Stimulated activated CD8-positive, alpha-beta memory T cell treated with anti-CD3 and anti-CD28 coated beads, Interleukin-7, amount 100 ng/mL, for 1 hour (primary cell): ENCODE measurements at regions not wholly inside any gene's neighbourhood (a gene's known extent, or its start where the extent isn't known, plus 50 kb on each side); places are given as distances from the start of the nearest gene placed in this dataset.
"Not testable (repeated sequence)": the region's sequence is repeated elsewhere in the genome, so short reads cannot be mapped to it uniquely, and the experiment has no call there.

ENCODE experiments used
- DNase-seq, 2 donors: peaks; one replicate each; pipeline ENCODE4 v3.0.0-alpha.2; 2020; ENCODE audit warnings: low read depth in 2 of 2

DNA sequence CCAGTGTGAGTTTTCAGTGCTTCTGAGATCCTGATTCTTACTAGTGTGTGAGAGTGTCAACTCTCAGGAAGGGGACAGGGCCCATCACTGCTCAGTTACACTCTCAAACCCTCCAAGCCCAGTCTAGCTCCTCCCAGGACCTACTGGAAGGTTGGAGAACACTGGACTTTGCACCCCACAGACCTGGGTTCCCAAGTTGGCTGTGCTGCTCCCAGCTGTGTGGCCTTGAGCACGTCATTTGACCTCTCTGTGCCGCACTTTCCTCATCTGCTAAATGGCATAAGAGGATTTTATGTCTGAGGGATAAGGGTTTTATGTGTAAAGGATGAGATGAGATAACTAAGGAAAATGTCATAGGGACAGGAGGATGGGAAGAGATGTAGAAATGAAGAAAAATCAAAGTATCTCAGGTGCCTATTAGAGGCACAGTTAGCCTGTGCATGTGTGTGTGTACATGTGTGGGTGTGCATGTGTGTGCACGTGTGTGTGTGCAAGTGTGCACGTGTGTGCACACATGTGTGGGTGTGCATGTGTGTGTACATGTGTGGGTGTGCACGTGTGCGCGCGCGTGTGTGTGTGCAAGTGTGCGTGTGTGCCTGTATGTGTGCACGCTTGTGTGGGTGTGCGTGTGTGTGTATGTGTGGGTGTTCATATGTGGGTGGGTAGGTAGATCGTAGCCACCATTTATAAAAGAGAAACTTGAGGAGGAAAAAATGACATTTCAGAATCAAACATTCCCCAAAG lies 108.0 kb upstream of the GRK3 start:
- not testable (repeated sequence) for DNase-seq

DNA sequence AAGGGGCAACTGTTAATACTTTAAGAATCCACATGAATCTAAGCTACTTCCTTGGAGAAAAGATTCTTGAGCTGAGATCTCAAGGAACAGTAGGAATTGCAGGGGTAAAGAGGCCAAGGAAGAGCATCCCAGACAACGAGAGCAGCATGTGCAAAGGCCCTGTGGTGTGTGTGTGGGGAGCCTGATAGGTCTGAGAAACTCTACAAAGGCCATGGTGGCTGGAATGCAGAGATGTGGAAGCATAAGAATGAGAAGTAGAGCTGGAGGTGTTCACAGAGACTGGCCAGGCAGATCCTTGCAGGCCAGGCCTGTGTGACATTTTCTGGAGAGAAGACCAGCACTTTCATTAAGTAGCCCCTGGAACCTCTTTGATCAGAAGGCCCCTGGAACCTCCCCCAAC lies 105.8 kb upstream of the GRK3 start:
- not testable (repeated sequence) for DNase-seq

DNA sequence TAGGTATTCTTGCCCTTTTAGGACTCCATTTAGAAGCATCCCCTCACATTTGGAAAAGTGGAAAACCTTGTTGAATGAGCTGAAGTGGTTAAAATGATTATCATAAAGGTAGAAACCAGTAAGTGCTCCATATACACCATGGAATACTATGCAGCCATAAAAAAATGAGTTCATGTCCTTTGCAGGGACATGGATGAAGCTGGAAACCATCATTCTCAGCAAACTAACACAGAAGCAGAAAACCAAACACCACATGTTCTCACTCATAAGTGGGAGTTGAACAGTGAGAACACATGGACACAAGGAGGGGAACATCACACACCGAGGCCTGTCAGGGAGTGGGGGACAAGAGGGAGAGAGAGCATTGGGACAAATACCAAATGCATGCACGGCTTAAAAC lies 103.8 kb upstream of the GRK3 start:
- DNase-seq: not testable (repeated sequence)

DNA sequence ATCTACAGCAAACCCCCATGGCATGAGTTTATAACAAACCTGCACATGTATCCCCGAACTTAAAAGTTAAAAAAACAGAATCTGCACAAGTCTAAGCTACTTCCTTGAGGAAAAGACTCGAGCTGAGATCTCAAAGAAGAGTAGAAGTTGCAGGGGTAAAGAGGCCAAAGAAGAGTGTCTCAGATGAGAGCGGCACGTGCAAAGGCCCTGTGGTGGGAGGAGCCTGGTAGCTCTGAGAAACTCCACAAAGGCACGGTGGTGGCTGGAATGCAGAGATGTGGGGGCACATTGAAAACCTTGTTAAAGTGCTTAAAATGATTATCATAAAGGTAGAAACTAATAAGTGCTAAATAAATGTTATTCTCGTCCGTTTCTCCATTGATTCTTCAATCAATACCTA lies 103.2 kb upstream of the GRK3 start:
- DNase-seq: no peak

DNA sequence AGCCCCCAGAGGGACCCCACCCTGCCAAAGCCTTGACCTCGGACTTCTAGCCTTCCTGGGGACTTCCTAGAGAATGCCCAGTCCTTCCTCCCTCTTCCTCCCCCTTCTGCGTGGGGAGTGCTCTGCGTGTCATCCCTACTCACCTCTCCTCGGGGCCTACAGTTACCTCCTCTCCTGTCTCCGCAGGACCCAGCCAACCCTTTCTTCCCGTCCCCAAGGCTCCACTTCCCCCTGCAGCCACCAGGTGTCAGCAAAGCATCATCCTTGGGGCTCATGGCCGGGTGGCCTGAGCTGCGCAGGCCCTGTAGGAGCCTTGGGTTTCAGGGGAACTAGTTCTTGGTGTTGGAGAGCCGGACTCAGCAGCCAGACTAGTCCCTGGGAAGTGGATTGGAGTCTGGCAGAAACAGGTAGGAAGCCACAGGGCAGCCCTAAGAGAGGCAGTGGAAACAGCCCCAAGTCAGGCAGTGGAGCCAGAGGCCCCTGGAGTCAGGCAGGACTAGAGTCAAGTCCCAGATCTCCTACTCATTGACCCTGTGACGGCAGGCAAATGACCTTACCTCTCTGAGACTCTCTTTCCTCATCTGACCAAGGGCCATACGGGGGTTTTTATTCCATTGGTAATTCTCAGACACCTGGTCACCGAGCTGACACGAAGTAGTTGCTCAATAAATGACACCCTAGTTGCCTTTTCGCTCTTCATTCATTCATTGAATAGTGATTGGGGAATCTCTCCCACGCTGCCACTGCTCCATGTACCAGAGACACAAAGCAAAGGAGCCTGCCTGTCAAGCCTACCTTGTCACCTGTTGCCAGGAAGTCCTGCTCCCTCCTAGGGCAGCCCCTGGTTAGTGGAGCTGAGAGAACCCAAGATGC lies 101.8 kb upstream of the GRK3 start:
- peak; percentile 48 to 54 for DNase-seq

DNA sequence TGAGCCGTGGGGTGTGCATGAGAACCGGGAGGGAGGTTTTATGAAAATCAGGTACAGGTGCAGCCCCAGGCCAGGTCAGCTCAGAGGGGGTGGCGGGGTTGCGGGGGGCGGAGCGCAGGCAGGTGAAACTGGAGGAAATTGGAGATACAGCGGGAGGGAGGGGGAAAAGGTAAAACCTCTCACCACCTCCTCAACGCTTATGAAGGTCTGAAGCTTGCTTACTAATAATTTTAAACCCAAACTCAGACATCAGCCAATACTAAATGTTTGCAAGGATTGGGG lies 101.2 kb upstream of the GRK3 start:
- DNase-seq: not testable (repeated sequence)

DNA sequence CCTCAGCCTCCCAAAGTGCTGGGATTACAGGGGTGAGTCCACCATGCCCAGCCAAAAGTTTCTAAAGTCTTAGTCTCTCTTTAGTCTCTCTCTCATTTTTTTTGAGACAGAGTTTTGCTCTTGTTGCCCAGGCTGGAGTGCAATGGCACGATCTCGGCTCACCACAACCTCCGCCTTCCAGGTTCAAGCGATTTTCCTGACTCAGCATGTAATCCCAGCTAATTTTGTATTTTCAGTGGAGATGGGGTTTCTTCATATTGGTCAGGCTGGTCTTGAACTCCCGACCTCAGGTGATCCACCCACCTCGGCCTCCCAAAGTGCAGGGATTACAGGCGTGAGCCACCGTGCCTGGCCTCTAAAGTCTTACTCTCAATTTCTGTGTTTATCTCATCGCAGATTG lies 100.1 kb upstream of the GRK3 start:
- not testable (repeated sequence) for DNase-seq

DNA sequence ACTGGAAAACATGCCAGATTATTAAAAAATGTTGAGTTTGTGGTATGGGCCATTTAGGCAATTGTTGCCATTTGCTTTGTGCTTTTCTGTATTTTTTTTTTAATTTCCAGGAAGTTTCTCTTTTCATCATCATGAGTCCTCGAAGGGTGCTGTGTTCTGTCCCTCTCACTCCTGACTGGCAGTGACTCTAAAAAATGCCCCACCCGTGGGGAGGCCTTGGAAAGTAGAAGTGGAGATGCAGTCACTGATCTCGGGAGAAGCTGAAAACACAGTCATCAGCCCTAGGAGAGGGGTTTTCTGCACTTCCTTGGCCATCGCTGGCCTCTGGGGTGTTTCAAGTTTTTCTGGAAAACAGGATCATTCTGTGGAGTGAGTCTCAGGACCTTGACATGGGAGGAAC lies 98.5 kb upstream of the GRK3 start:
- no peak for DNase-seq

DNA sequence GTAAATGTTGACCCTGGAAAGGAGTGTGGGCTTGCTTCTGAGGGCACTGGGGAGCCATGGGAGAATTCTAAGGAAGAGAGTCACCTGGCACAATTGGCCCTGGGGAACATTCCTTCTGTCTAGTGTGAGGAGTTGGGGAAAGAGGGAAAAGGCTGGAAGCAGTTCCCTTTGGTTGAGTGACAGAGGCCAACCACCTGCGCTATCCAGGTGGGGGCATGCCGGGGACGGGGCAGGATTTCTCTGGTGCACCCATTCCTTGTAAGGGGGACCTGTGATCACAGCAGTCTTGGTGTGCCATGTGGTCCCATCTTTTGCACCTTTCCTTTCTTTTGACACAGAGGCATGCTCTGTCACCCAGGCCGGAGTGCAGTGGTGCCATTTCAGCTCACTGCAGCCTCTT lies 92.1 kb upstream of the GRK3 start:
- no peak for DNase-seq

DNA sequence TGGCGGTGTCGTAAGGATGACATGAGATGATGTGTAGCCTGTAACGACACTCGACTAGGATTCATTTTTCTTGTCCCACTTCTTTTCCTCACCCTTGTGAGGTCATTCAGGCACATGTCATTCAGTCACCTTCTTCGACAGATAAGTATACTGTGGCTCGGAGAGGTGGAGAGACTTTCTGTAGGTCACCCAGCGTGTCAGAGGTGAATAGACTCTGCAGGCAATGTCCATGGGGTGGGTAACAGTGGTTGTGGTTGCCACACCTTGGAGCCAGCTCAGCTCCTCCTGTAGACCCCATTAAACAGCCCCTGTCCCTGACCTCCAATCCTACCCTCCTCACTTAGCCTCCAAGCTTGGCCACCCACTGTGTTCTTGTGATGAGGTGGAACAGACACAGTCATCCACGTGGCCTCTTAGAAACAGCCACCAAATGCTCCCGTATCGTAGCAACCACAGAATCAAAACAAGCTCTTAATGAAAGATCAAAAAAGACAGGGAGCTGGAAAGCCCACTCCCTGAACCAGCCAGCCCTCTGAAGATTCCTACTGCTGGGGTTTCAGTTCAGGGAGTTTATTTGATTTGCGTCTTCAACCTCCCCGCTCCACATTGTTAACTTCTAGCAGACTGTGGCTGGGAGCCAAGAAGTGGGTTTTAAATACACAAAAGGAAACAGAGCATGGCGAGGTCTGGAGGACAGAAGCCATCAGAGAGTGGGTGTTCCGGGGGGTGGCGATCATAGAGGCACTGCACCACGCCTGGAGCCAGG lies 89.0 kb upstream of the GRK3 start:
- DNase-seq: no peak

DNA sequence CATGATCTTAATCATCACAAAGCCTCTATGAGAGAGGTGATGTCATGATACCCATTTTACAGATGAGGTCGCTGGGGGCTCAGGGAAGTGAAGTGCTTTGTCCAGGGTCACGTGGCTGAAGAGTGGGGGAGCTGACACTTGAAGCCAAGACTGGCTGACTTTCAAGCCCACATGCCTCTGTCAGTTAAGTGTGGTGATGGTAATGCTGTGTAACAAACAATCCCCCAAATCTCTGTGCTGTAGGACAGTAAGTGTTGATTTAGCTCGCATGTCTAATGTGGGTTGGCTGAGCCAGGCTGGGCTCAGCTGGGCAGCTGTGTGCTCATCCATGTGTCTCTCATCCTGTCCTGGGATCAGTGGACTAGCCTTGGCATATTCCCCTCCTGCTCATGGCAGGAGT lies 87.1 kb upstream of the GRK3 start:
- DNase-seq: no peak

DNA sequence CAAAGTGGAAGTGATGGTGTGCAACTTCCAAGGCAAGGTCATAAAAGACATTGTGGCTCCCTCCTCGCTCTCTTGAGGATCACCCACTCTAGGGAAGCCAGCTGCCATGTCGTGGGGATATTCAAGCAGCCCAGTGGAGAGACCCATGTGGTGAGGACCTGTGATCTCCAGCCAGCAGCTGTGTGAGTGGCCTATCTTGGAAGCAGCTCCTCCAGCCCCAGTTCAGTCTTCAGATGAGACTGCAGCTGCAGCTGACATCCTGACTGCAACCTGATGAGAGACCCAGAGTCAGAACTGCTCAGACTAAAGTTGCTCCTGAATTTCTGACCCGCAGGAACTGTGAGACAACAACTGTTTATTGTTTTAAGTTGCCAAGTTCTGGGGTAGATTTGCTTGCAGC lies 86.4 kb upstream of the GRK3 start:
- no peak for DNase-seq

DNA sequence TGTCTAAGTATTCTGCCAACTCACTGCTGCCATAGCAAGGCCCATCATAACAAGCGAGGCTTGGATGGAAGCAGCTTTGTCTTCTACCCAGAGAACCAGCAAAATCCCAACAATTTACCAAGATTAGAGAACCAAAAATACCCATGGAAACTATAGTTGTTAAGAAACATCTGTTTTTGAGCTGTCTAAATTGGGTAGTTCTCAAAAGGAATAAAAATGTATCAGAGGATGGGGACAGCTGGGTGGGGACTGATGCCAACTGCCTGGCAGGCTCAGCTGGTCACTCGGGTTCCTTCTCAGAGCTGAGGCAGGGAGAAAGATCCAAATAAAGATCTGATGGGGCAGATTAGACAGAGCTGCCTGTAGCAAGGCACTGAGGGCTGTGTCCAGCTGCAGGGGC lies 85.9 kb upstream of the GRK3 start:
- DNase-seq: no peak

DNA sequence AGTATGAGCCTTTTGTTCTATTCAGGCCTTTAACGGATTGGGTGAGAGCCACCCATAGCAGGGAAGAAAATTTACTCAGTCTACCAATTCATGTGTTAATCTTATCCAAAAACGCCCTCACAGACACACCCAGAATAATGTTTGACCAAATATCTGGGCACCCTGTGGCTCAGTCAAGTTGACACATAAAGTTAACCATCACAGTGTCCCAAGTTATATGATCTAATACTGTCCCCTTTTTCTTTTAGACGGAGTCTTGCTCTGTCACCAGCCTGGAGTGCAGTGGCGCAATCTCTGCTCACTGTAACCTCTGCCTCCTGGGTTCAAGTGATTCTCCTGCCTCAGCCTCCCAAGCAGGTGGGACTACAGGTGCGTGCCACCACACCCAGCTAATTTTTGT lies 83.6 kb upstream of the GRK3 start:
- DNase-seq: not testable (repeated sequence)

DNA sequence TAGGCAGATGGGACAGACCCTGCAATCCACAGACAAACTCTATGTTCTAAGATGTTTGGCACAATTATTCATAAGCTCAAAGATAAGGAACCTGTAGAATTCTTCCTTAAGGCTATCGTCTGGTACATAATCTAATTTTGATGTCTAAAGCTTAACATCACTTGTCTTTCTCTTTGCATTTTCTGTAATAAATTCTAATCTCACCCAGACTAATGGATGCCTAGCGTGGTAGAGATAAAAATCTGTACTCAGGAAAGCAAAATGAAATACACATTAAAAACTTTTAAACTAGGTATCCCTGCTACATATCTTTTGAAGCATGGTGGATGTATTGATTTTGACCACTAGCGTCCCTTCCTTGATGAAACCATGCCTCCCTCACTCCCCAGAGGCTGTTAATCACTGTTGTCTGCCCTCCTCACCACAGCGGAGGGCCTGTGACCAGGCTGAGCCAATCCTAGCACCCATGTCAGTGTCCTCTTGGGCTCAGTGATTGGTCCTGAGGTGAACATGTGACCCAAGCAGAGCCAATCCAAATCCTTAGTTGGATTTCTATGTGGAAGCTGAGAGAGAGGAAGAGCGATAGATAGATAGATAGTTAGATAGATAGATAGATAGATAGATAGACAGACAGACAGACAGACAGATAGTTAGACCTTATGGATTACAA lies 82.2 kb upstream of the GRK3 start:
- DNase-seq: no peak

DNA sequence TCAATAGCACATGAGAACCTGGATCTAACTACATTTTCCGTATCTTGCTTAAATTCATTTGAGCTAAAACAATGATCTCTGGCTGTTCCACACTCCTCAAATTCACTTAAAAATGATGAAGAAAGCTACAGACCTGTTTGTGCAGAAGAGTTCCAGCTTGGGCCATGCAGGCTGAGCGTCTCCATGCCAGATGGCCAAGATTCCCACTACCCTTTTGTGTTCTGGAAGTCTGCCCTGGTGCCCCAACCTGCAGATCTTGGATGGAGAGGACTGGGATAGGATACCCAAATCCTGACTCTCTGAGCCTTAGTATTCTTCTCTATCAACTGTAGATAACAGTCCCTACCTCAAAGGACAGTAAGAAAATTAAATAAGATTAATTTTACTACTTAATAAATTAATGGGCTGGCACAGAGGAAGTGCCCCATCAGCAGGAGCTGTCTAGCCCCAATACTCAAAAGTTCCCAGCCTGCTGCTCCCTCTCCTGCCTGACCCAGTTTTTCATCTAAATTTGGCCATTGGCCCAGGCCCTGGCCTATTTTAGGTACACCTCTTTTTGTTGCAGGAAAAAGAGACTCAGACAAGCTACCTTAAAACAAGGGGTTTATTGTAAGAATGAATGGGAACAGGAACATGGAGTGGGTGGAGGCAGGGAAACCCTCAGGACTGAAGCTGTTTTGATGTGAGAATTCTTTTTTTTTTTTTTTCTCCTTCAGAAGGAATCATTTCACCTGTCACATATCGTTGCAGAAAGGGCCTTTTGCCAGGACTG lies 81.4 kb upstream of the GRK3 start:
- no peak for DNase-seq

DNA sequence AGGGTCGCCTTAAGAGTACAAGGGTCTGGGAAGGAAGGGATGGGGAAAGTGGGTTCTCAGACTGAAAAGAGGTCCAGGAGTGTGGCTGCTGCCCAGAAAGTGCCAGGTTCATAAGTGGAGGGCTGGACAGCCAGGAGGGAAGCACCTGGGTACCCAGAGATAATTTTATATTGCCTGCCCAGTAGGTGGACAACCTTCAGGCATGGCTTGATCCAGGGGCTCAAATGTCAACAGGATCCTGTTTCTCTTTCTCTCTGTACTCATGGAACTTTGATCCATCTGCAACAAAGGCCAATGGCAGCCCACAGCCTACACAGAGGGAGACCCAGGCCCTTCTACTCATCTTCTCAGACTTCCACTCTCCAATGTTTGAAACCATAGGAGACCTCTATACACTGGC lies 80.5 kb upstream of the GRK3 start:
- no peak for DNase-seq

DNA sequence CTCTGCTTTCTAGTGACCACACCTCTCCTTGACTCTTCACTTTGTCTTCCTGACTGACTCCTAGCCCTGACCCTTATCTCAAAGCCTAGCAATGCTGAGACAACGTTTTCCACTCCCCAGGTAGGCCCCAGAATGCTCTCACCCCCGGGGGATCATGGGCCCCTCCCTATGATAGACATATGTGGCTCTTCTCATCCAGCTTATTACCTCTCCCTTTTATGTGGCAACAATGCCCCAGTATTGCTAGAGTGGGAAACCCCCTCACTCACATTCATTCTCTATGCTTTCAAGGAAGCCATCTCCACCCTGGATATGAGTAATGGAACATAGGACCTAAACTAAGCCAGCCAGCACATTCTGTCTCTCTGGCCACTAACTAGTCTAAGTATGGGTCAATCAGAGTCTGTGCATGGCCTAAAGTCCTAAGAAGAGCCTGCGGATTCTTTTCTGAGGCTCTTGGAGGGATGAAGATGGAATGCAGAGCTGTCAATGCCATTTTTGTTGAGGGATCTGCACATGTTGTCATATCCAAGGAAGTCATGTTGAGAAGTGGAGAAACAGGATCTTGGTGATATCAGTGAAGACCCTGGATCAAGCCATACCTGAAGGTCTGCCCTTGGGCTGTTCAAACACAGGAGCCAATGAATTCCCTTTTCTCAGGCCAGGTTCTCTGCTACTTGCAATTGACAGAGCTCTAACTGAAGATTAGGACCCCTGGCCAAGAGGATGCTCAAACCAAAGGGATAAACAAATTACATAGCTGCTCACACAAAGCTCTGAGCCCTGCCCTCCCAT lies 79.8 kb upstream of the GRK3 start:
- DNase-seq: no peak

DNA sequence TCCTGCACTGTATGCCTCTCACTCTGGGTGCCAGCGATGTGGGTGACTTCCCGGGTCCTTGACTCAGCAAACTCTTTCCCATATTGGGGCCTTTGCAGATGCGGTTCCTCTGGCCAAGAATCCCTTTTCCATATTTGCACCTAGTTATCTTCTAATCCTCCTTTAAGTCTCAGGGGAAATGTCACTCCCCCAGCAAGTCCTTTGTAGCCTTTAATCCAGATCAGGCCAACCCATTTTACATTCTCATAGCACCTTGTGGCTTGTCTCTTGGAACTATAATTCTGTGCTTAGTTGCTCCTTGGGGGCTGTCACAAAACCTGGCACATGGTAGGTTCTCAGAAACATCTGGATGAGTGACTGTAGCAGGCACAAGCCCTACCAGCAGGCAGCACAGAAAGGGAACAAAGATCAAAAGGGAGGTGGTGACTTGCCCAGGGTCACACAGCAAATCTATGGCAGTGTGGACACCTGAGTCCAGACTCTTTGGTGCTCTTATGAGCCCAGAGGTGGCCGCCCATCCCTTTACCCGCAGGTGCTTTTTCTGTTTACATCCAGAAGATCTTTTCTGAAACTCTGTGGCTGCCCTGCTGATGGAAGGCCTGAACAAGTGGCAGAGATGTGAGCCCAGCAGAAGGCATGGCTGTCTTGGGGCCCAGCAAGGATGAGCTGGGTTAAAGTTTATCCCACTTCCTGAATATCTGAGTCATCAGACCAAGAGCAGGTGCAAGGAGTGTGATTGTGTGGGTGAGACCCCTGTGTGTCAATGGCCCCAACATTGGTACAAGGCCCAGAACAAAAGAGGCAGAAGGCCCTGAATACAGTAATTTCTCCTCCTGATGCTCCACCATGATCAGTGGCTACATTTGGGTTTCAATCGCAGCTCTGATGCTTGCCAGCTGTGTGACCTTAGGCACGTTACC lies 78.6 kb upstream of the GRK3 start:
- DNase-seq: no peak
